Fibroblast of upper back skin (primary cell): ENCODE measurements at regions not wholly inside any gene's neighbourhood (a gene's known extent, or its start where the extent isn't known, plus 50 kb on each side); places are given as distances from the start of the nearest gene placed in this dataset.

Experiments used
- DNase-seq: peaks from one replicate; pipeline ENCODE4 v3.0.0-alpha.2; 2013

GRCh38 chr2:163367825-163368582 lies 367.8 kb downstream of the FIGN start:
- DNase-seq, result no peak

- no peak for DNase-seq
Observed at GRCh38 chr2:163364736-163365135, 371.1 kb downstream of the FIGN start.

- DNase-seq, result no peak
Observed at GRCh38 chr2:163353551-163353950, 382.3 kb downstream of the FIGN start.

- DNase-seq, result no peak
Observed at GRCh38 chr2:163351966-163352365, 383.8 kb downstream of the FIGN start.

- DNase-seq, result peak; percentile 21
Observed at GRCh38 chr2:163351143-163351542, 384.7 kb downstream of the FIGN start.

- DNase-seq, result peak; percentile 72
Observed at GRCh38 chr2:163348857-163349380, 386.9 kb downstream of the FIGN start.

GRCh38 chr2:163347982-163348856 lies 387.6 kb downstream of the FIGN start:
- DNase-seq, result peak; percentile 90

GRCh38 chr2:163345795-163346573 lies 389.8 kb downstream of the FIGN start:
- DNase-seq, result peak; percentile 57

GRCh38 chr2:163343316-163343715 lies 392.5 kb downstream of the FIGN start:
- no peak for DNase-seq

GRCh38 chr2:163341426-163341825 lies 394.4 kb downstream of the FIGN start:
- peak; percentile 83 for DNase-seq

- no peak for DNase-seq
Observed at GRCh38 chr2:163338270-163338669, 397.5 kb downstream of the FIGN start.

- no peak for DNase-seq
Observed at GRCh38 chr2:163324677-163325076, 411.1 kb downstream of the FIGN start.

- DNase-seq, result peak; percentile 63
Observed at GRCh38 chr2:163319006-163319405, 416.8 kb downstream of the FIGN start.

GRCh38 chr2:163314712-163315111 lies 421.1 kb downstream of the FIGN start:
- no peak for DNase-seq

- DNase-seq, result peak; percentile 6
Observed at GRCh38 chr2:163312713-163313112, 423.1 kb downstream of the FIGN start.

- DNase-seq, result no peak
Observed at GRCh38 chr2:163306647-163307046, 429.2 kb downstream of the FIGN start.

GRCh38 chr2:163302141-163302540 lies 433.7 kb downstream of the FIGN start:
- no peak for DNase-seq

- no peak for DNase-seq
Observed at GRCh38 chr2:163291790-163292189, 444.0 kb downstream of the FIGN start.

GRCh38 chr2:163281717-163282116 lies 443.1 kb upstream of the KCNH7 start:
- no peak for DNase-seq

GRCh38 chr2:163269374-163270021 lies 430.9 kb upstream of the KCNH7 start:
- DNase-seq, result no peak

- DNase-seq, result peak; percentile 96
Observed at GRCh38 chr2:163266772-163267171, 428.2 kb upstream of the KCNH7 start.

- DNase-seq, result no peak
Observed at GRCh38 chr2:163265562-163265961, 427.0 kb upstream of the KCNH7 start.
